Left forelimb (tissue), 1 donor: ENCODE measurements at regions not wholly inside any gene's neighbourhood (a gene's known extent, or its start where the extent isn't known, plus 50 kb on each side); places are given as distances from the start of the nearest gene placed in this dataset.

ENCODE experiments used
- DNase-seq: peaks from one replicate; pipeline ENCODE4 v3.0.0-alpha.2; 2018; ENCODE audit warnings: low spot score

DNA sequence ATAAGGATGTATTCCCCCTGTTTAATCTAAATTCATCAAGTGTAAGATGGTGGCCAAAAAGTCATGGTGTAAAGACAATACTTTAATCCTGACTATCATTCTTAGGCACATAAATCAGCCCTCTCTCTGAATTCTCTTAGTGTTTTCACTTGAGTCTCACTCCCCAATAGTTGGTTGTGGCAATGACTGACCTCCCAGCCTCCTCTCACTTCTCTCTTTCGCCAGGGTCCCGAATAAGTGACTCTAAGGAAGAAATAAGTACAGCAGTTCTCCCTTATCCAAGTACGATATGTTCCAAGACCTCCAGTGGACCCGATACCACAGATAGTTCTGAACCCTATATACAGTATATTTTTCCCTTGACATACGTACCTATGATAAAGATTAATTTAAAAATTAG is 335.3 kb downstream of the MAF start:
- DNase-seq, result no peak

DNA sequence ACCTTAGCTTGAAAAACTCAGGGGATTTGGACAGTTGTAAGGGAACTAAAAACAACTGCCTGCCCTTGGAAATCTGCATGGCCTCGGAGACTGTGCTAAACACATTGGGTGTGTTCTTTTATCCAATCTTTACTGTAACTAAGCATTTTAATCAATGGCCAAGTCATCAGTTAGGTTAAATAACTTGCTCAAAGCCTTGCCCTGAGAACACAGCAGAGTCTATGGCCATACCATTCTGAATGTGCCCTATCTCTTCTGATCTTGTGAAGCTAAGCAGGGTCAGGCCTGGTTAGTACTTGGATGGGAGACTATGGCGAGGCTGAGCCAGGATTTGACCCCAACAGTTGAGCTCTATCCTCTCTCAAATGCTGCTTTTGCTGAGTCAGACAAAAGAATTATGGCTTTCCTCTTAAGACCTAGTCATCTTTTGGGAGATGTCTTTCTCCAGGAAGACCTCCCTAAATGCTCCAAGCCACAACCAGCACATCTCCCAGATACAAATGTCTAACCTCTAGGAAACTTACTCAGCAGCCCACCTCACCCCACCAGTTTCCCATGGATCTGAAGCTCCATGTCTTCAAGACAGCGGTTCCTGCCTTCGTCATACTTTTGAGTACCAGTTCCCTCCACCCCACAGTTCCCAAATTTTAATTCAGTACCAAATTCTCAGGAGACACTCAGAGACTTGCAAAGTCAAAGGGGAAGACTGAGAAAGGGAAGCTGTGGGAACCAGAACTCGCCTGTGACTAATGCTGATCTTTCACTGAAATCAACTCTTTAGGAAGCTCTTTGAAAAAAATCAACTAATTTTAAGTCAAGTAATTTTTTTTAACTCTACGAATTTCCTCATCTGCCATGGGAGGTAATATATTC is 336.1 kb downstream of the MAF start:
- DNase-seq, result no peak

- DNase-seq, result no peak
Observed at GRCh38 chr16:79263425-79263824, 337.1 kb downstream of the MAF start.
